Skin epidermis (tissue), 12 donors: ENCODE measurements at regions not wholly inside any gene's neighbourhood (a gene's known extent, or its start where the extent isn't known, plus 50 kb on each side); places are given as distances from the start of the nearest gene placed in this dataset.

Experiments used
- H3K27ac ChIP-seq, 21 experiments: fragments of 200-600 bp; sonication (generic) in 11 of 21; one replicate each; pipeline ENCODE4 v1.5.0; 2020; ENCODE audit warnings: mild to moderate bottlenecking in 3 of 21, inconsistent platforms in 2 of 21, moderate library complexity in 2 of 21
- H3K4me3 ChIP-seq, 7 experiments: fragments of 200-600 bp; sonication (generic) in 2 of 7; one replicate each; pipeline ENCODE4 v1.5.0; 2020; ENCODE audit warnings: inconsistent platforms in 2 of 7, mild to moderate bottlenecking in 2 of 7, moderate library complexity in 1 of 7

GRCh38 chr4:22235698-22236097 lies 280.2 kb downstream of the ADGRA3 start:
- Histone ChIP-seq H3K27ac (no peak overlapping the region), H3K4me3 (no peak overlapping the region)

GRCh38 chr4:22233230-22233629 lies 282.6 kb downstream of the ADGRA3 start:
- Histone ChIP-seq H3K27ac (no peak overlapping the region), H3K4me3 (no peak overlapping the region)

- no peak overlapping the region for H3K27ac ChIP-seq
- no peak overlapping the region for H3K4me3 ChIP-seq
These were observed 272.4 kb upstream of the KCNIP4 start for GRCh38 chr4:22220965-22221364.

DNA sequence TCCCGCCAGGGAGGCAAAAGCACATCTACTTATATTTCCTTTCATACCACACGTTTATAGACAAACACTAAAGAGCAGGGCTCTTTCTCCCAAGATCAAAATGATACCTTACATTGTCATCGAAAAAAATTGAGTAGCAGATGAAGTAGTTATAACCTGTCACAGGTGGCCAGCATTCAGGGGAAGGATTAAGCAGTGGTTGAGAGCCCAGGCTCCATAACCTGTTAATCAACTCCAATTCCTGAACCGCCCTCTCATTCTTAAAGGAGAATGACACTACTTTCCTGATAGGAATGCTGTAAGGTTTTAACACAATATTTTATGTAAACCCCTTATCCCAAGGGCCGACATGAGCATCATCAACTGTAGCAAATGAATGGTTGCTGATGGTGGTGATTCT lies 268.9 kb upstream of the KCNIP4 start:
- no peak overlapping the region for H3K4me3 ChIP-seq
- no peak overlapping the region for H3K27ac ChIP-seq

DNA sequence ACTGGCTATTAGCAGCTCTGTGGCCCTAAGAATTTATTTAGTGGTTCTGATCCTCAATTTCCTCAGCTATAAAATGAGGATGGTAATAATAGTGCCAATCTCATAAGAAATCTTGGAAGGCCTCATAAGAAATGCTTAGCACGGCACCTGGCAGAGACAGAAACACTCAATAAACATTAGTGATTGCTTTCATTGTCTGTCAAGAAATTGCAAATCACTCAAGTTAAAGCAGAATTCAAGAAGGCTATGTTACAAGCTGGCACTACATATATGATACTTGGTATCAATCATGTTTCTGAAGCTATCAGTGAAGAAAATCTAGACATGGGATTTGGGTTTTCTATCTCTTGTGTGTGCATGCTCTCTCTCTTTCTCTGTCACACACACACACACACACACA lies 267.7 kb upstream of the KCNIP4 start:
- no peak overlapping the region for H3K4me3 ChIP-seq
- no peak overlapping the region for H3K27ac ChIP-seq

- Histone ChIP-seq H3K4me3 (no peak overlapping the region), H3K27ac (no peak overlapping the region)
These were observed 266.5 kb upstream of the KCNIP4 start for GRCh38 chr4:22215084-22215483.

- Histone ChIP-seq H3K27ac (no peak overlapping the region), H3K4me3 (no peak overlapping the region)
These were observed 255.1 kb upstream of the KCNIP4 start for GRCh38 chr4:22203711-22204011.

DNA sequence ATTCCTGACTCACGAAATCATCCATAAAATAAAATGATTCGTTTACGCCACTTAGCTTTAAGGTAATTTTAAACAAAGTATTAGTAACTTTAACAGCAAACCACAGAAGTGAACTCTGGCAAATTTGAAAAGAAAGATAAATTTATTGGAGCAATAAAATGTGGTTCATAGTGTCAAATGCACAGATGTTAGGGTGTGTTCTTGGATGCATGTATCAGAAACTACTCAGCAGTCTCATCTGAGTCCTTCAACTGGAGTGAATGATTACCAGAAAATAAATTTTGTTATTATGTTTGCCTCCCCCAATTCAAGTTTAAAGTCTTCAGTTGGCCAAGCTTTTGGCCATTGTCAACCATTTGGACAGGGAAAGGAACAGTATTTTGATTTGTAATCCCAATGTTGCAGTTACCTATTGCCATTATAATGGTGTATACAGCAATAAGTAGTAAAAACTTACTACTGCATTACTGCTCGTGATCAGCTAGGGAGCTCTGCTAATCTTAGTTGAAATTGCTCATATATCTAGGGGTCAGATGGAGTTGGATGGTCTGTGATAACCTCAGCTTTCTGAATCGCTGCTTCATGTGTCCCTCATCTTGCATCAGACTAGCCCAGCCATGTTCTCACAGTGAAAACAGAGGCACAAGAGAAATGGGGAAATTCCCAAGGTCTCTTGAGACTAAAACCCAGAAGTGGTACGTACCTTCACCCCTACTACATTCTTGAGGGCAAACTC lies 254.6 kb upstream of the KCNIP4 start:
- Histone ChIP-seq H3K4me3 (no peak overlapping the region), H3K27ac (no peak overlapping the region)

- Histone ChIP-seq H3K4me3 (no peak overlapping the region), H3K27ac (no peak overlapping the region)
These were observed 253.8 kb upstream of the KCNIP4 start for GRCh38 chr4:22202246-22202974.

GRCh38 chr4:22201256-22201655 lies 252.7 kb upstream of the KCNIP4 start:
- no peak overlapping the region for H3K27ac ChIP-seq
- no peak overlapping the region for H3K4me3 ChIP-seq

DNA sequence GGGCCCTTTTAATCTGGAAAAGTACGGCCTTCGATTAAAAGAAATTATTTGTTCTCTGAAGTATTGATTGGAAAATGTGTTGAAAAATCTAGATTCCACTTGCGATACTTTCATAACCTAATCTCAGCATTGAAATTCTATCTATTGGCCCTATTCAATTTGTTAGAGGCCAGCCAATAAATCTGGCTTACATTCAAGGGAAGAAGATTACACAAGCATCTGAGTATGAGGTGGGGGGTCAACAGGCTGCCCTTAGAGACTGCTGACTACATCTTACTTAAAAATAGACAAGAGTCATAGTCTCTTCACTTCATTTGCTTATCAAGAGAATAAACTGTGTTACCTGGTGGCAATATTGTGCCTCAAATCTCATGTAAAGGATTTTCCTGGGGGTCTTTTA lies 248.0 kb upstream of the KCNIP4 start:
- Histone ChIP-seq H3K4me3 (no peak overlapping the region), H3K27ac (no peak overlapping the region)

DNA sequence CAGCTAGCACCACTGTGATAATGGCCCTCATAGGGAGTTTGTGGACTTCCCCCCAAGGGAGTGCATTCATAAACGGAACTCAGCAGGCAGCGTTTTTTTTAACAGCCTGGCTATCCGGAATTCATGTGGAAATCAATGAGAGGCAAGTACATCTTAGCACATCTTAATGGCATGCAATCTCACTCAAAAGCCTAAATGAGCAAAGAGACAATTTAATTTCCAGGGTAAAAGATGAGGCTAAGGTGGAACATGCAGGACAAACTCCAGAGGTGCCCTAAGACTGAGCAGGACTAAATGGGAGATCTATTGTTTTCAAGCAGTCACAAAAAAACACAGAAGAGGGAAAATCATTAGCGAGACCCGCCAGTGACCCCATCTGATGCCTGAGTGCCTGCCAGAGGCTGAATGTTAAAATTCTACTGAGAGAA lies 243.5 kb upstream of the KCNIP4 start:
- Histone ChIP-seq H3K4me3 (no peak overlapping the region), H3K27ac (no peak overlapping the region)

GRCh38 chr4:22191565-22191964 lies 243.0 kb upstream of the KCNIP4 start:
- H3K27ac ChIP-seq, result no peak overlapping the region
- H3K4me3 ChIP-seq, result no peak overlapping the region

DNA sequence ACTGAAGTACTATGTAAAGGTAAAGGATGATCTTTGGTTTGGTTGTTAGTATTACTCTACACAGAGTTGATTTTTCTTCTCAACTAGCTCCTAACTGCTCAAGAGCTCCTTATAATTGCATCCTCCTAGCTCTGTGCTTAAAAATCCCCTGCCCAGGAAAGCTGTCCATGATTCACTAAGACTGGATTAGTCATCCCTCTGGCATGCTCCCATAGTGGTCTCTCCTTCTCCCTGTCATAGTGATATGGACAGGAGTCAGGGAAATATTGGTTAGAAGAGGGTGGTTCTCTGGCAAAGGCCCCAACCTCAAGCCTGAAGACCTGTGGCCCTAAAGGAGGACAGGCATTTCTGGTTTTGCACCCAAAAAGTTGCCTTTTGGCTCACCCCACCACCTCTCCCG lies 242.3 kb upstream of the KCNIP4 start:
- H3K4me3 ChIP-seq, result no peak overlapping the region
- no peak overlapping the region for H3K27ac ChIP-seq

DNA sequence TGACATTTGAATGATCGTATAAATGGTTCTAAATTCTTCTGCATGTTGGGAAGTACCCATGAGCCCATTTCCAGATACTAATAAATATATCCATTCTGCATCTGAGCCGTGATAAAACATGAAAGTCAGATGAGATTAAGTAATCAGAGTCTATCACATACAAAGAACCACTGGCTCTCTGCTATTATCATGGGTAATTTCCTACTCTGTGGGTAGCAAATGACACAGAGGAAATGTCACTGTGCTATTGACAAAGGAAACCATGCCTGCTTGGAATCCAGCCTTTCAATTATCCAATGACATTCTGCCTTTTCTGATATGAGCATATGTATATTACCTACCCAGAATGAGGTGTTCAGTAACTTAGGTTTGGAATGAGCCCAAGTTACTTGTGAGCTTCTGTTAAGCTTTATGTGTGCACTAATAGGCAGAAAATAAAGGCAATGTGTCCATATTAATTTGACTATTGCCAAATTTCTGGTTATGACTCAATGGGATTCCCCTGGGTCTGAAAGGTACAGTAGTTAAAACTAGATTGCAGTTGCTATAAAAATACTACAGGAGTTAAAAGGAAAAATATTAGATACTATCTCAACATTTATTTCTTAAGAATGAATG lies 238.7 kb upstream of the KCNIP4 start:
- Histone ChIP-seq H3K4me3 (no peak overlapping the region), H3K27ac (no peak overlapping the region)

DNA sequence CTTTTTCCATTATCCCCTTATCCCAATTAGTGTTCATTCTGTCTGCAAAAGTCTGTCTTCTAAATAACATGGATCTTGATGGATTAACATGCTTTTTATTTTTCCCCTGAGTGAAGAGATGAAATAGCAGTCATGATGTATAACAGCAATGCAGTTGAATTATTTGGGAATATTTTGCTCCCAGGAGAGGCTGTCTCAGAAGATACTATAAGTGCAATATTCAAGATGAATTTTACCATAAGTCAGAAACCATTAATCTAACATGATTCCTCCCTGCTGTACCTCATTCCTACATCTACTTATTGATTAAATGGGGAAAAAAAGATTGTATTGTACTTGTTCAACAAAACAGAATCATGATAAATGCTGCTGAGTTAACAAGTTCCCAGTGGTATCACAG lies 233.2 kb upstream of the KCNIP4 start:
- H3K27ac ChIP-seq, result no peak overlapping the region
- no peak overlapping the region for H3K4me3 ChIP-seq

GRCh38 chr4:22179124-22179874 lies 230.7 kb upstream of the KCNIP4 start:
- H3K4me3 ChIP-seq, result no peak overlapping the region

DNA sequence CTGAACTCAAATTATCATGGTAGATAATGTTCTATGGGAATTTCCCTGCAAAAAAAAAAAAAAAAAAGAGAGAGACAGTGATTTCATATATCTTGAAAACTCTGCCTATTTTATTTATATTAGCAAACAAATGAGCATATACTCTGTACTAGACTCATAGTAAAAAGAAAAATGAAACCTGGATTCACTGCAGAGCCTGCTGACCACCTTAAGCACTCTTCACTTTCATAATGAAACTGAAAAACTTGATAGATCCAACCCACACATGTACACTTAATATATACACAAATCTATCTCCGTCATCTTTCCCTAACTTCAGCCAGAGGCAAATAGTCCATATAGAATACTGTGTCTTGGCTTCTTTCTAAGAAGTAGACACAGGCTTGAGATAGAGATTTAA lies 226.1 kb upstream of the KCNIP4 start:
- H3K27ac ChIP-seq, result no peak overlapping the region
- H3K4me3 ChIP-seq, result no peak overlapping the region

More at GRCh38 chr4:22179124-22179874, 230.7 kb upstream of the KCNIP4 start:
- H3K27ac ChIP-seq, result no peak overlapping the region

GRCh38 chr4:22170353-22170752 lies 221.8 kb upstream of the KCNIP4 start:
- Histone ChIP-seq H3K27ac (no peak overlapping the region), H3K4me3 (no peak overlapping the region)

DNA sequence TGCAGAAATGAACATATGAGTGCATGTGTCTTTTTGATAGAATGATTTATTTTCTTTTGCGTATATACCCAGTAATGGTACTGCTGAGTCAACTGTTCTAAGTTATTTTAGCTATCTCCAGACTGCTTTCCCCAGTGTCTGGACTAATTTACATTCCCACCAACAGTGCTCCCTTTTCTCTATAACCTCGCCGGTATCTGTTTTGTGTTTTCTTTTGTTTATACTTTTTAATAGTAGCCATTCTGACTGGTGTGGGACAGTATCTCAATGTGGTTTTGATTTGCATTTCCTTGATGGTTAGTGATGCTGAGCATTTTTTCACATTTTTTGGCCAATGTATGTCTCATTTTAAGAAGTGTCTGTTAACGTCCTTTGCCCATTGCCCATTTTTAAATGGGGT lies 218.6 kb upstream of the KCNIP4 start:
- H3K27ac ChIP-seq, result no peak overlapping the region
- H3K4me3 ChIP-seq, result no peak overlapping the region

DNA sequence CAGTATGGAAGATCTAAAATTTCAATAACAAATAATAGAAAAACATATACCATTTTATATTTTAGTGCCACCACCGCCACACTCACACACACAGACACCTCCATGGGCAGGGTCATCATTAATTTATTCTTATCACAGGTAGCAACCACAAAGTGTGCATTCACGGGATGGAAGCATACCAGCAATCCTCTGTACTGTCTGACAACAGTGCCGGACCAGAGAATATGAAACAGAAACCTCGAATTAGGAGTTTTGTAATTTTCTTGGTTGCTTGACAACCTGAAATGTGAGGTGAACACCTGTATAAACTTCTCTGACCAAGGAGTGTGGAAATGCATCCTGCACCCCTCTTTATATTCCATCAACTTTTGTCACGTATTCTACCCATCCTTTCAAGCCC lies 213.9 kb upstream of the KCNIP4 start:
- no peak overlapping the region for H3K27ac ChIP-seq
- H3K4me3 ChIP-seq, result no peak overlapping the region
